Thoracic aorta (tissue), 2 donors: ENCODE measurements at regions not wholly inside any gene's neighbourhood (a gene's known extent, or its start where the extent isn't known, plus 50 kb on each side); places are given as distances from the start of the nearest gene placed in this dataset.

Experiments
- ATAC-seq: fragments of 150-250 bp; one replicate; pipeline ENCODE4 v1.8.0; 2017; ENCODE audit warnings: low read depth; ENCODE audit not compliant: insufficient number of reproducible peaks, low FRiP score
- DNase-seq: peaks from one replicate; pipeline ENCODE4 v3.0.0-alpha.2; 2020; ENCODE audit warnings: low spot score
- H3K27ac ChIP-seq, 2 donors: fragments of 200-600 bp; sonication (generic); 1 replicate in 1 of 2; 2 replicates in 1 of 2; pipeline ENCODE4 v1.5.1; 2016; ENCODE audit warnings: mild to moderate bottlenecking in 2 of 2, moderate library complexity in 2 of 2
- H3K27me3 ChIP-seq: fragments of 200-600 bp; sonication (generic); replicated peaks from 2 replicates; pipeline ENCODE4 v1.6.0; 2016; ENCODE audit warnings: mild to moderate bottlenecking; ENCODE audit not compliant: insufficient read depth
- H3K36me3 ChIP-seq: fragments of 200-600 bp; sonication (generic); one replicate; pipeline ENCODE4 v1.5.1; 2016
- H3K4me1 ChIP-seq, 2 donors: fragments of 200-600 bp; sonication (generic); 1 replicate in 1 of 2; 2 replicates in 1 of 2; pipeline versions ENCODE4 v1.5.1 to v1.6.0; 2016; ENCODE audit warnings: low read depth in 2 of 2, mild to moderate bottlenecking in 1 of 2; ENCODE audit not compliant: control insufficient read depth in 1 of 2
- H3K4me3 ChIP-seq: fragments of 200-600 bp; sonication (generic); 2 replicates; pipeline ENCODE4 v1.5.1; 2016; ENCODE audit warnings: mild to moderate bottlenecking
- H3K9me3 ChIP-seq: fragments of 200-600 bp; sonication (generic); 2 replicates; pipeline ENCODE4 v1.5.1; 2016
- CTCF ChIP-seq: fragments of 200-600 bp; sonication (generic); IDR thresholded peaks from one replicate; pipeline ENCODE4 v1.5.1; 2019; ENCODE audit warnings: antibody characterized with exemption

DNA sequence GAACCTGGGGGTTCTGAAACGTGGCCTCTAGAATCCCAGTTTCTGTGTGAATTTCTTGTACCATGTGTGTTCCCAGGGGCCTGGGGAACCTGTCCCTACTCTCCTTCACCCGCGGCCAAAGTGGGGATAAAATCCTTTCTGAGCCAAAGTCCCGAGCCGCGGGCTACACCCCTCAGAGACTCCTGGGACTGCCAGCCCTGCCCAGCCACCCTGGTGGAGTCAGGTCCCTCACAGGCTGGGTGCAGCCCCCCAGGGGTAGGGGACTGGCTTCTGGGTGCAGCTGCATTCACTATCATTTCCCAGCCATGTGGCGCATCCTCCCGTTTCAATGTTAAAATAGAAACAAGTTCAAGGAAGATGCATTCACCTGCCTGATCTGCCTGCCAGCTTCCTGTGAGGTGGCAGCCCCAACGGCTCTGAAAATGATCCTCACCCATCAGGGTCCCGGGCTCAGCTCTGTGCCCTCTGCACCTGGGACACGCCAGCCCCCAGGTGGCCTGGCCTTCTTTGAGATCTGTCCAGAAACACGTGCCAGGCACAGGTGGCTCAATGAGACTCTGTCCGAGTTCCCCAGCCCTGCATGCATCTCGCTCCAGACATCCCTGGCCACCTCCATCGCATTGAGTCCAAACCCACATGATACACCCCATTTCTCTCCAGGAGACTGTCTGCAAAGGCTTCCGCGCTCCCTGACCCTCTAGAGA, 338.8 kb downstream of the CTTN start:
- Histone ChIP-seq H3K4me3 (no peak overlapping the region), H3K27ac (no peak overlapping the region), H3K4me1 (no peaks in the 10 kb centered on the region), H3K9me3 (no peaks in the 10 kb centered on the region), H3K27me3 (no peaks in the 10 kb centered on the region), H3K36me3 (no peaks in the 10 kb centered on the region)
- no peak for ATAC-seq
- no peak for DNase-seq
- TF ChIP-seq CTCF, result no peak

DNA sequence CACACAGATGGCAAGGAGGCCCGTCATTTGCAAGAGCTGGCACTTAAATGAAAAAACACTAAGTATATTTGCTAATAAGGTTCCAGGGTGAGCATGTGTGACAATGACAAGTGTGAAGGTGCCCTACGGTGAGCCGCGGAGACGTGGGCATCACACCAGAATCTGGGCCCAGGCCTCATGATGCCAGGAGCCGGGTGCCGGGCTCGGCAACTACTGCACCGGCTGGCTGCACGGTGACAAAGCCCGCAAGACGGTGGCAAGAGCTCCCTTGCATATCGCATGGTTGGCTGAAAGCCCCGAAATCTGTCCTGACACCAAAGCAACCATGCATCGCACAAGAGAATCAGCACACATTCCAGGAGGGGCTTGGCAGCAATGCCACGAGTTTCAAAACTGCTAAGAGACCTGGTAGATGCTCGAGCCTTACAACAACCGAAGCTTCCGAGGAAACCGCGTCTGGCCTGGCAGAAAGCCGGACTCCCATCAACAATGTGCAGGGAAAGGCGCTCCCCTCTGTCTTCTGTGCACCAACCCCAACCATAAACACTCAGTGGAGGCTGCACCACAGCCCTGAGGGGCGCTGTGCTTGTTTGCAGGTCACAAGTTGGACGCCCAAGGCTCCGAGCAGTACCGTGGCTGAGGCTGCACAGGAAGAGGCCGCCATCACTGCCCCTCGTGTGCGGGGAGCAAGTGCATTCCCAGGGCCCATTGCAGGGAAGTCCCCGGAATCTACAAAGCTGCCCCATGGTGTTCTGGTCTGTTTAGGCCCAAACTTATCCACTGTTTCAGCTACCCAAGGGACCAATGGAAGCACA, 339.7 kb downstream of the CTTN start:
- Histone ChIP-seq H3K4me3 (no peak overlapping the region), H3K27ac (no peak overlapping the region), H3K27me3 (no peaks in the 10 kb centered on the region), H3K36me3 (no peaks in the 10 kb centered on the region), H3K9me3 (no peaks in the 10 kb centered on the region), H3K4me1 (no peaks in the 10 kb centered on the region)
- DNase-seq (no peak), ATAC-seq (no peak)
- no peak for TF ChIP-seq CTCF

DNA sequence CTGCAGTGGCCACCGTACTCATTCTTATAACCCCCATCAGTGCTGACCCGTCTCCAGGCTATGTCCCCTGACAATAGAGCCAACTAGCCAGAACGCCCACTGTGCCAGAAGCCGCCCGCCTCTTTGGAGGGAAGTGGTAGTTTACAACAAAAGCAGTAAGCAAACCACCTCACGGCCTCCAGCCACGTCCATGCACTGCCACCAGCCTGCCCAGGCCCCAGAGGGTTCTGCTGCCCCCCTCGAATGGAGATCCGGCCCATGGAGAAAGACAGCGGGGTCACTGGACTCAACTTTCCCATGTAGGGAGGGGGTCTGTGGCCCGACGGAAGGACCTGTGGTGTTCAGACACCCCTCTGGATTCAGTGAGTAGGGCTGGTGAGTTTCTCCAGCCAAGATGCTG, 340.3 kb downstream of the CTTN start:
- no peak for DNase-seq
- no peak for ATAC-seq
- TF ChIP-seq CTCF, result no peak
- Histone ChIP-seq H3K4me1 (no peaks in the 10 kb centered on the region), H3K27me3 (no peaks in the 10 kb centered on the region), H3K9me3 (no peaks in the 10 kb centered on the region), H3K4me3 (no peak overlapping the region), H3K36me3 (no peaks in the 10 kb centered on the region), H3K27ac (no peak overlapping the region)

- Histone ChIP-seq H3K27me3 (no peaks in the 10 kb centered on the region), H3K4me3 (no peak overlapping the region), H3K36me3 (no peaks in the 10 kb centered on the region), H3K4me1 (no peaks in the 10 kb centered on the region), H3K27ac (no peak overlapping the region), H3K9me3 (no peaks in the 10 kb centered on the region)
- DNase-seq (no peak), ATAC-seq (no peak)
- no peak for TF ChIP-seq CTCF
Observed at GRCh38 chr11:70739091-70739490, 340.8 kb downstream of the CTTN start.

- H3K9me3 ChIP-seq, result no peaks in the 10 kb centered on the region
- ATAC-seq (no peak), DNase-seq (no peak)
- no peak overlapping the region for H3K4me3 ChIP-seq
- H3K27ac ChIP-seq, result no peak overlapping the region
- TF ChIP-seq CTCF, result no peak
- H3K36me3 ChIP-seq, result no peaks in the 10 kb centered on the region
- H3K4me1 ChIP-seq, result no peaks in the 10 kb centered on the region
- no peaks in the 10 kb centered on the region for H3K27me3 ChIP-seq
Observed at GRCh38 chr11:70739811-70740487, 341.6 kb downstream of the CTTN start.
